Fibroblast of lung (primary cell): ENCODE measurements at regions not wholly inside any gene's neighbourhood (a gene's known extent, or its start where the extent isn't known, plus 50 kb on each side); places are given as distances from the start of the nearest gene placed in this dataset.

Experiments
- EZH2 ChIP-seq: IDR thresholded peaks from 2 replicates; pipeline ENCODE4 v1.5.1; 2012; ENCODE audit warnings: low read length, control low read depth, mild to moderate bottlenecking; ENCODE audit errors: missing control alignments
- TF ChIP-seq, protein P1 (sequence below), 2 donors: IDR thresholded peaks in 1 of 2; conservative IDR thresholded peaks in 1 of 2; 1 replicate in 1 of 2; 2 replicates in 1 of 2; pipeline ENCODE4 v1.5.1; 2011 to 2012; ENCODE audit warnings: low read length in 2 of 2, control low read depth in 1 of 2, inconsistent platforms in 1 of 2, low read depth in 1 of 2, mild to moderate bottlenecking in 1 of 2

DNA sequence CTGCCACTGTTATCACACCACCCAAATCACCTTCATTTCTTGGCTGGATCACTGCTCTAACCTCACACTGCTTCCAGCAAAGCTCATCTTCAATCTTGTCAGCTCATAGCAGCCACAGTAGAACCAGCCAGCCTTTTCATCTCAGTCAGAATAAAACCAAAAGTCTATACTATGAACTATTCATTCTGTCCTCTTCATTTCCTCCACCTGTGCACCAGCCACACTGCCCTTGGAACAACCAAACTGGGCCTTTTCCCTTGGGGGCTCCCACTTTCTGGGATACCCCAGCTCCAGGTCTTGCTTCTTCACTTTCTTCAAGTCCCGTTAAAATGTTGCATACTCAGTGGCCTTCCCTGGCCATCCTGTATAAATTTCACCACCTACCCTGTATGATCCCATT is 234.4 kb upstream of the DAAM1 start:
- TF ChIP-seq EZH2, result no peak
- TF ChIP-seq, protein P1, sequence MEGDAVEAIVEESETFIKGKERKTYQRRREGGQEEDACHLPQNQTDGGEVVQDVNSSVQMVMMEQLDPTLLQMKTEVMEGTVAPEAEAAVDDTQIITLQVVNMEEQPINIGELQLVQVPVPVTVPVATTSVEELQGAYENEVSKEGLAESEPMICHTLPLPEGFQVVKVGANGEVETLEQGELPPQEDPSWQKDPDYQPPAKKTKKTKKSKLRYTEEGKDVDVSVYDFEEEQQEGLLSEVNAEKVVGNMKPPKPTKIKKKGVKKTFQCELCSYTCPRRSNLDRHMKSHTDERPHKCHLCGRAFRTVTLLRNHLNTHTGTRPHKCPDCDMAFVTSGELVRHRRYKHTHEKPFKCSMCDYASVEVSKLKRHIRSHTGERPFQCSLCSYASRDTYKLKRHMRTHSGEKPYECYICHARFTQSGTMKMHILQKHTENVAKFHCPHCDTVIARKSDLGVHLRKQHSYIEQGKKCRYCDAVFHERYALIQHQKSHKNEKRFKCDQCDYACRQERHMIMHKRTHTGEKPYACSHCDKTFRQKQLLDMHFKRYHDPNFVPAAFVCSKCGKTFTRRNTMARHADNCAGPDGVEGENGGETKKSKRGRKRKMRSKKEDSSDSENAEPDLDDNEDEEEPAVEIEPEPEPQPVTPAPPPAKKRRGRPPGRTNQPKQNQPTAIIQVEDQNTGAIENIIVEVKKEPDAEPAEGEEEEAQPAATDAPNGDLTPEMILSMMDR (conservative IDR thresholded peaks at IDR 0.05 in 1 of 2, IDR thresholded peaks at IDR 0.05 in 1 of 2; ENCODE audit: low read depth in 1 of 2, low read length in 2 of 2), result no peak
